IPS-15b (cell line): ENCODE measurements at regions not wholly inside any gene's neighbourhood (a gene's known extent, or its start where the extent isn't known, plus 50 kb on each side); places are given as distances from the start of the nearest gene placed in this dataset.

Experiments
- H3K27me3 ChIP-seq: one replicate; pipeline ENCODE4 v1.6.1; 2013; ENCODE audit warnings: low read length; ENCODE audit not compliant: control insufficient read depth, insufficient read depth
- H3K36me3 ChIP-seq: one replicate; pipeline ENCODE4 v1.6.1; 2013; ENCODE audit warnings: low read length; ENCODE audit not compliant: control insufficient read depth, insufficient read depth
- H3K4me1 ChIP-seq: one replicate; pipeline ENCODE4 v1.6.1; 2013; ENCODE audit warnings: mild to moderate bottlenecking, low read length; ENCODE audit not compliant: control insufficient read depth, insufficient read depth
- H3K4me3 ChIP-seq: one replicate; pipeline ENCODE4 v1.5.1; 2013; ENCODE audit warnings: low read depth, low read length
- H3K9ac ChIP-seq: one replicate; pipeline ENCODE4 v1.6.1; 2013; ENCODE audit warnings: low read depth, mild to moderate bottlenecking, low read length
- H3K9me3 ChIP-seq: one replicate; pipeline ENCODE4 v1.6.1; 2013; ENCODE audit warnings: mild to moderate bottlenecking, low read length; ENCODE audit not compliant: control insufficient read depth, insufficient read depth

- no peaks in the 10 kb centered on the region for H3K27me3 ChIP-seq
- H3K4me1 ChIP-seq, result peaks cover 5% of the 10 kb centered on the region
- H3K9me3 ChIP-seq, result no peaks in the 10 kb centered on the region
- H3K36me3 ChIP-seq, result no peaks in the 10 kb centered on the region
- H3K9ac ChIP-seq, result no peak overlapping the region
- H3K4me3 ChIP-seq, result no peak overlapping the region
These were observed 2115.5 kb upstream of the CELF4 start for GRCh38 chr18:39681061-39681460.

- no peaks in the 10 kb centered on the region for H3K9me3 ChIP-seq
- H3K36me3 ChIP-seq, result no peaks in the 10 kb centered on the region
- no peaks in the 10 kb centered on the region for H3K4me1 ChIP-seq
- H3K27me3 ChIP-seq, result no peaks in the 10 kb centered on the region
- no peak overlapping the region for H3K9ac ChIP-seq
- no peak overlapping the region for H3K4me3 ChIP-seq
These were observed 2110.3 kb upstream of the CELF4 start for GRCh38 chr18:39675906-39676305.

- Histone ChIP-seq H3K4me1 (no peaks in the 10 kb centered on the region), H3K9me3 (no peaks in the 10 kb centered on the region), H3K4me3 (no peak overlapping the region), H3K36me3 (no peaks in the 10 kb centered on the region), H3K9ac (no peak overlapping the region), H3K27me3 (no peaks in the 10 kb centered on the region)
These were observed 2109.8 kb upstream of the CELF4 start for GRCh38 chr18:39675368-39675767.

GRCh38 chr18:39672171-39672570 is 2106.6 kb upstream of the CELF4 start:
- no peak overlapping the region for H3K4me3 ChIP-seq
- no peaks in the 10 kb centered on the region for H3K4me1 ChIP-seq
- no peak overlapping the region for H3K9ac ChIP-seq

GRCh38 chr18:39667905-39668304 is 2102.3 kb upstream of the CELF4 start:
- Histone ChIP-seq H3K4me3 (no peak overlapping the region), H3K9me3 (no peaks in the 10 kb centered on the region), H3K4me1 (no peaks in the 10 kb centered on the region), H3K36me3 (no peaks in the 10 kb centered on the region), H3K27me3 (no peaks in the 10 kb centered on the region), H3K9ac (no peak overlapping the region)

More at GRCh38 chr18:39672171-39672570, 2106.6 kb upstream of the CELF4 start:
- no peaks in the 10 kb centered on the region for H3K9me3 ChIP-seq
- no peaks in the 10 kb centered on the region for H3K27me3 ChIP-seq
- no peaks in the 10 kb centered on the region for H3K36me3 ChIP-seq

GRCh38 chr18:39666541-39666940 is 2100.9 kb upstream of the CELF4 start:
- Histone ChIP-seq H3K4me1 (no peaks in the 10 kb centered on the region), H3K27me3 (no peaks in the 10 kb centered on the region), H3K9me3 (no peaks in the 10 kb centered on the region), H3K4me3 (no peak overlapping the region), H3K36me3 (no peaks in the 10 kb centered on the region), H3K9ac (no peak overlapping the region)

GRCh38 chr18:39661856-39662366 is 2096.3 kb upstream of the CELF4 start:
- no peaks in the 10 kb centered on the region for H3K4me1 ChIP-seq
- H3K9ac ChIP-seq, result no peak overlapping the region
- no peaks in the 10 kb centered on the region for H3K36me3 ChIP-seq
- H3K27me3 ChIP-seq, result no peaks in the 10 kb centered on the region
- H3K4me3 ChIP-seq, result no peak overlapping the region
- H3K9me3 ChIP-seq, result no peaks in the 10 kb centered on the region

- Histone ChIP-seq H3K9me3 (no peaks in the 10 kb centered on the region), H3K9ac (no peak overlapping the region), H3K4me1 (no peaks in the 10 kb centered on the region)
These were observed 2094.5 kb upstream of the CELF4 start for GRCh38 chr18:39660141-39660540.

GRCh38 chr18:39655341-39655740 is 2089.7 kb upstream of the CELF4 start:
- Histone ChIP-seq H3K9me3 (no peaks in the 10 kb centered on the region), H3K27me3 (no peaks in the 10 kb centered on the region), H3K9ac (no peak overlapping the region), H3K4me1 (no peaks in the 10 kb centered on the region), H3K36me3 (no peaks in the 10 kb centered on the region), H3K4me3 (no peak overlapping the region)

More at GRCh38 chr18:39660141-39660540, 2094.5 kb upstream of the CELF4 start:
- H3K36me3 ChIP-seq, result no peaks in the 10 kb centered on the region
- H3K27me3 ChIP-seq, result no peaks in the 10 kb centered on the region
- no peak overlapping the region for H3K4me3 ChIP-seq

- Histone ChIP-seq H3K9me3 (no peaks in the 10 kb centered on the region), H3K36me3 (no peaks in the 10 kb centered on the region), H3K4me3 (no peak overlapping the region), H3K4me1 (peaks cover under 1% of the 10 kb centered on the region), H3K27me3 (no peaks in the 10 kb centered on the region), H3K9ac (no peak overlapping the region)
These were observed 2087.6 kb upstream of the CELF4 start for GRCh38 chr18:39653221-39653620.

GRCh38 chr18:39648616-39649015 is 2083.0 kb upstream of the CELF4 start:
- no peak overlapping the region for H3K9ac ChIP-seq
- no peaks in the 10 kb centered on the region for H3K9me3 ChIP-seq
- H3K4me3 ChIP-seq, result no peak overlapping the region
- no peaks in the 10 kb centered on the region for H3K27me3 ChIP-seq
- H3K4me1 ChIP-seq, result peaks cover 10% of the 10 kb centered on the region
- no peaks in the 10 kb centered on the region for H3K36me3 ChIP-seq

- Histone ChIP-seq H3K9me3 (no peaks in the 10 kb centered on the region), H3K36me3 (no peaks in the 10 kb centered on the region), H3K4me1 (peaks cover 10% of the 10 kb centered on the region), H3K4me3 (no peak overlapping the region), H3K27me3 (no peaks in the 10 kb centered on the region), H3K9ac (no peak overlapping the region)
These were observed 2082.3 kb upstream of the CELF4 start for GRCh38 chr18:39647627-39648534.
